ENCODE measurements at regions not wholly inside any gene's neighbourhood (a gene's known extent, or its start where the extent isn't known, plus 50 kb on each side); places are given as distances from the start of the nearest gene placed in this dataset.

DNA sequence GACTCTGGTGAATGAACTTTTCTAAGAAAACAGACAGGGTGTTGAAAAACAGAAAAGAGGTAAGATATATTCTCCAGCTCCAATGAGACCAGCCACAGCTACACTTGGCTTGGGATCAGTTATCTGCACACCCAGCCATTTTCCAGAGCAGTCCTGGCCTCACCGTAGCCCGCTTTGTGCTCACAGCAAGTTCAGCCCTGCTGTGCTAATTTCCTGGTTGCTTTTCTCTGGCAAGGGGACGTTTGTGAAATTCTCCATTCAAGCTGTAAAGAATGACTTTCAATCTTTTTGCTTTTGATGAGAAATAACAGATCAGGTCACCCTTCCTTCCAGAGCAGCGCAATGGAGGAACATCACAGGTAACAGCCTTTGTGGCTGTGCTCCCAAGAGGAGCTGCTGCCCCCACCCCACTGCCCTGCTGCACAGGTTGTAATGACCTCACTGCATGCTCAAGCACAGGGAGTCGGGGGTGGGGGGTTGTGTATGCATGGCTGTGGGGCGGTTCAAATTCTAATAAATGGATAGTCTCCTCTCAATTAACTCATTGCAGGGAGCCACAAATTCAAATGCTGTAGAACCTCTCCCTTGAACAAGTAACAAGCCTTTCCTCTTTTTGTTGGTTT, 516.6 kb upstream of the NBEA start:
- DNase-seq, result no peak

DNA sequence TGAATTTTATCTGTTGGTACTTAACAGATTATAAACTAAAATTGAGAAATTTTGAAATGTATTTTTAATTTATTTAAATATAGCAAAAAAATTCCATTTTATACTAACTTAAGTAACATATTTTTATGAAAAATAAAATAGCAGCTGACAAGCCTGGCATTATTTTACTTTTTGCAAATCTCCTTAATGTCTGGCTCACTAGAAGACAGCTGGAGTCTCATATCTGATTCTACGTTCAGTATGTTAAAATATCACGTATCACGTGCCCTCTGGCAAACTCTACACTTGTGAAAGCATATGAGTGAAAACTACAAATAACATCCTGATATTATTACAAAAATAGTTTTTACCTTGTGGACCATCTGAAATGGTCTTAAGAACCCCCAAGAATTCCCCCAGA, 513.2 kb upstream of the NBEA start:
- no peak for DNase-seq

DNA sequence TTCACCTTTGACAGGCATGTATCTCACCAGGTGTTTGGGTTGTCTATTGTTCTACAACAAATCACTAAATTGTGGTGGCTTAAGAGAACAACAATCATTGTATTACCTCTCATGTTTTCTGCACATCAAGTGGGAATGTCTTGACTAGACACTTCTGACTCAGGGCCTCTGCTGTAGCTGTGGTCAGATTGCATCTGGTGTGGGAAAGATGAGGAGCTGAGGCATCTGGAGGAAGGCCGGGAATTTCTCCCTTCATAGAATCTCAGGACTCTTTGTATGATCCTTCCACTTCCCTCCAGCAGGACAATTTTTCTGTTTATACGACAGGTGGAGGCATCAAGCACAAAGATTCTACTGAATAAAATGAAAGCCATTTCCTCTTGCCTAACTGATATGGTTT, 511.8 kb upstream of the NBEA start:
- DNase-seq, result no peak

DNA sequence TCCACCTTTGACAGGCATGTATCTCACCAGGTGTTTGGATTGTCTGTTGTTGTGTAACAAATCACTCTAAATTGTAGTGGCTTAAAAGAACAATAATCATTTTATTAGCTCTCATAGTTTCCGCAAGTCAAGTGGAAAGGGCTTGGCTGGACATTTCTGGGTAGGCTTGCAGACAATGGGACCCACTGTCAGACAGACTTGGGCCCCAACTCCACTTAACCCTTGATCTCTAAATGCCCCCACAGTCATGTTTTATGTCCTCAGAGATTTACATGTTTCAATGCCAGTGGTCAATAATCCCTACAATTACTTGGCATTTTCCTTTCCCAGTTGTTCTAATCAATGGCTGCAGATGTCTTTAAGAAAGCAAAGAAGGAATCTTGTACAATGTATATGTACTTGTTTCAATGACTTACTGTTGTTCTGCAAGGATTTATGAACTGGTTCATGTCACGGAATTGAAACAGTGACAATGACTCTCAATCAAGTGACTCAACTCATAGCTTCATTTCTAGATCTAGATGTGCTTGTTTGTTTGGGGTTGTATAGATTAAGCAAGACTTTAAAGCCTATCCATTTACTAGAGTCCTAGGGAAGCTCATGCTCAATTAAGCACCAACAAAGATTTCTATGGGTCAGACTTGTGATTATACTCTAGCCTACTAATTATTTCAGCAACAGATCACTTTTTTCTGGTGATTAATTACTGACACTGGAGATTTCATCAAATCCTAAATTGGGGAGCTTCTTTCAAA, 510.1 kb upstream of the NBEA start:
- DNase-seq, result no peak

DNA sequence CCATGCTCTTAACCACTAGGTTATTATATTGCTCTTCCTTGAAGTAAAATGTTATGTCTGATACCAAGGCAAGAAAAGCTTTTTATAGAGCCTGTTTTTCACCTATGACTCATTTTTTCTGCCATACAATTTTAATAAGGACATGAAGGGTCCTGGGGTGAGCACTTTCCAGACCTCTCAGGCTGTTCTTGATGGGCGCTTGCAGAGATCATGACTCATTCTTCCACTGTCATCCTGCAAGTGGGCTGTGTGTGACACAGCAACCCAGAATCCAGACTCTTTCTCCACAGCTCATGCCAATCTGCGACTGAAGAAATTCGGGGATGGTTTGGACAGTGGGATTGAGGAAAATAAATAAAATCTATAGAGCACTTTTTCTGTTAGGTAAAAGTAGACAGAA, 506.7 kb upstream of the NBEA start:
- DNase-seq, result no peak

DNA sequence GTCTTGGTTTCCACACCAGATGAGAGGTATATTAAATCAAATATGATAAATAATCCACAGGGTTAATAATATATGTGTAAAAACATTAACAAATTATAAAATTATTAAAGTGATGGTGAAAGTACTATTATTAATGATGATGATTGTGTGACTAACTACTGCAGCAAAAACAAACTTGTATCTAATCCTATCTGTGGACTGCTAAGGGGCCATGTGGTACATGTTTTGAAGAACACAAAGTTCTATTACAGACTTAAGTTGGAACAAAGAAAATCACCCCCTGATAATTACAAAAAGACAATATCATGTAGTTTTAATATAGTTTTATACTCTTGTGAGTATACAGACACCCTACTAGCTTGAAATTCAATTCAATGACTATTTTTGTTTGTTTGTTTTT, 504.2 kb upstream of the NBEA start:
- no peak for DNase-seq

DNA sequence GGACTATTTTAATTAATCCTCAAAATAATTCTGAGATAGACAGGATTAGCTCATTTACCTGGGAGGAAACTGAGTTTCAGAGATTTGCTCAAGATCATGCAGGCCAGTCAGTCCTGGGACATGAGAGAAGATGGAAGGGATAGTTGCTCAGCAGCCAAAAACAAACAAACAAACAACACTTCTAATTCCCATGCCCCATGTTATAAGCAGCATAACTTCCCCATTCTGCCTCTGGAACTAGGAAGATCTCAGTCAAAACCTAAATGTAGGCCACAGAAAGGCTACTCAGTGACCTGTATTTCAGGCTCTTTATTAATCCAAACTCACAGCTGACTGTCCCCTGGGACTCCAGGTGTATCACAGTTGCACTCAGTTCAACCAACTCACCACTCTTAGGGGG, 489.2 kb upstream of the NBEA start:
- no peak for DNase-seq

DNA sequence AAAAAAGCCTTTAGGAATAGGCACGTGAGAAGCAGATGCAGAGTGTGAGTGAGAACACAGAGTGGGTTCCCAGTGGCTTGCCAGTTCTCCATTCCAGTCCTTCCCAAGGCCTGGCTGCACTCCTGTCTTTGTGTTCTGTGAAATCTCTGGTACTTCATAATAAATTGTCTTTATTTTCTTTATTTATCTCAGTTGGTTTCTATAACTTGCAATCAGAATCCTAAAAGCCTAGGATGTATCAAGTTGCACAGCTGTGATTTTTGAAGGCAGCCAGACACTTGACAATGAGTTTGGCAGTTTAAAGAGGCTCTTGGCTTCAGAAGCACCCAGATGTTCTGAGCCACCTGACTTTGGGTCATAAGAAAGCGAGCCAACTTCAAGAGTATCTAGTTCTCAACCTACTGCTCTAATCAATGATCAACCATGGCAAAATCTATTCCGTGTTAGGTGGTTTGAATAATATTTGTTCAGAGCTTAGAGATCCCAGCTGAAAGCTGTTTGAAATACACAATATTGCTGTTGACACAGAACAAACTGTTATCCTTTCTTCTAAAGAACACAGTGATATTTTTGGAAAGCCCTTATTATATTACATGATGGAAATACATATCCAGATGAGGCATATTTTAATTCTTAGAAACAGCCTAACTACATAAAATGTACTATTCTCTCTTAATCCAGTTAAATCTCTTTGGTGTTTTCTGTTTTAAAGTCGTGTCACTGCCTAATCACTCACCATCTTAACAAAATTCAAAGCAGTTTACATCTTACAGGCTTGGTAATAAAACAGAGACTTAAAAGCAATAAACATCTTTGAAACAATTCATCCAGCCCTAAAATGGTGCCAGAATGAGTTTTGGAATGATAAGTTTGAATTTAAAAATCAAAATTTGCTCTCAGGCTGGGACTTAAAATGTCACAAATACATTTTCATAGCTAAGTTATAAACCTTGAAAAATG, 483.0 kb upstream of the NBEA start:
- peak; percentile 92 for DNase-seq

DNA sequence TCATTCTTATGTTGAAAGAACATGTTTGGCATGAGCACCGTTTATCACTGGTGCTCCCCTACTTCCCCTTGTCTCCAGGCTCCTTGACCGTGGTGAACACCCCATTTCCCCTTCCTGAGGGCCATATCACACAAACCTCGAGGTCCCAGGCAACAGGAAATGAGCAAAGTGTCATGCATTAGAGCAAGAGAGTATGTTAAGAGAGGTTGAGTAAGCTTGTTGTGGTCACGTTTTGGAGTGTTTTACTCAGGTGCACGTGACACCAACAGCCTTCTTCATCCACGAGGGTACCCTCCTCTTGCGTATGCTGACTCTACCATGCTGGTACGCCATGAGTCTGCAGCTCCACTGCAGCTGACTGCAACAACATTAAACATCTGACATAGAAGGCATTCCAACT, 482.2 kb upstream of the NBEA start:
- DNase-seq, result no peak

DNA sequence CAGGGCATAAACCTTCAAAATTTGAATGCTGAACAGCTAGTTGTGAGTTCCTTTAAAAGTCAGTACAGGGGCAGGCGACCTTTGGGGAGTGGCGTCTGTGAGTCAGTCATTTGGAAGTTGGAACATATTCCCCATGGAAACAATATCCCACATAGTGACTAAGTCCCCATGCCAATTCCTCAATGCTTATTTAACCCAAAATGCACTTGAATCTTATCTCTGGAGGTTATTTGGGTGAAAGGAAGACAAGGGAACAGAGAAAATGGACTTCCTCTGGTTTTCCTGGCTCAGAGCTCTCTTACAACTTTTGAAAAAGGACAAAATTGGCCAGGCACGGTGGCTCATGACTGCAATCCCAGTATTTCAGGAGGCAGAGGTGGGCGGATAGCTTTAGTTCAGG, 479.2 kb upstream of the NBEA start:
- no peak for DNase-seq

DNA sequence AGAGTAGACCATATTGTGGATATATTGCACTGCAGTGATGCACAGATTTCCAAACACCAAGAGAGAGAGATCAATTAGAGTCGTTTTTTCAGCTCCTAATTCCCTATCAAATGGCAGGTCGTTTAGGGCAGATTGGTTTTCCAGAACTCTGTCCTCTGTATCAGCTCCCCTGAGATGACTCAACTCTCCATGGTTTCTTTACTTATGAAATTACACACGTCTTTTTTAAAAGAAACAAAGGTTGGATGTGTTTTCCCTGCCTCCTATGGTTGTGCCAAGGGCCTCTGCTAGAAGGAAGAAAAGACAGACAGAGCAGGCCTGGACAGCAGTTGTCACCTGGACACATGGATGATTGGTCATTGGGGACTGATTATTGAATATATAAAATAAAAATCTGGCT, 478.1 kb upstream of the NBEA start:
- no peak for DNase-seq

DNA sequence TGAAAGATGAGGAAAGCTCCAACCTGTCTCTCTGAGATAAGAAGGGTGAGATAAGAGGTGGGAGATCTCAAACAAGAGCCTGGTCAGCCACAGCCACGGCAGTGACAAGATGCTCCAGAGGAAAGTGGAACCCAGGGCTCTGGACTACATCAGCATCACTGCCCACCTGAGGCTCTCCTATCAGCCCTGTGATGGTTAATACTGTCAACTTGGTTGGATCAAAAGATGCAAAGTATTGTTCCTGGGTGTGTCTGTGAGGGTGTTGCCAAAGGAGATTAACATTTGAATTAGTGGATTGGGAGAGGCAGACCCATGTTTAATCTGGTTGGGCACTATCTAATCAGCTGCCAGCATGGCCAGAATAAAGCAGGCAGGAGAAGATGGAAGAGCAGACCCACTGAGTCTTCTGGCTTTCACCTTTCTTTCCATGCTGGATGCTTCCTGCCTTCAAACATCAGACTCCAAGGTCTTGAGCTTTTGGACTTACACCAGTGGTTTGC, 476.6 kb upstream of the NBEA start:
- no peak for DNase-seq

DNA sequence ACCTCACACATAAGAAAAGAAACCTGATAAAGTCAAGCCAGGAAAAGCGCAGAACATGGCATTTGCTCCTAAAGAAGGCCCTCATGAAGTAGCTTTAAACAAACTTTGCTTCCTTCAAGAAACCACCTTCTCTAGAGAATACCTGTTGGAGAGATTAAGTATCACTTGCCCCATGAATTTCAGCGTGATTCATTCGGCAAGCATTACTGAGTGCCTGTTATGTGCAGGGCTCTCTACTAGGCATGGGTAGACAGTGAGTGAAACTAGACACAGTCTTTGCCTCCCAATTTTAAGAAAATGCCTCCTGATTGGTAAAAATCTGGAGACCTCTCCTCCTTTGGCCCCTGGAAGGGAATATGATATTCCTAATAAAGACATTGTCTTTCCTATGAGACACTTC, 475.8 kb upstream of the NBEA start:
- DNase-seq, result no peak

DNA sequence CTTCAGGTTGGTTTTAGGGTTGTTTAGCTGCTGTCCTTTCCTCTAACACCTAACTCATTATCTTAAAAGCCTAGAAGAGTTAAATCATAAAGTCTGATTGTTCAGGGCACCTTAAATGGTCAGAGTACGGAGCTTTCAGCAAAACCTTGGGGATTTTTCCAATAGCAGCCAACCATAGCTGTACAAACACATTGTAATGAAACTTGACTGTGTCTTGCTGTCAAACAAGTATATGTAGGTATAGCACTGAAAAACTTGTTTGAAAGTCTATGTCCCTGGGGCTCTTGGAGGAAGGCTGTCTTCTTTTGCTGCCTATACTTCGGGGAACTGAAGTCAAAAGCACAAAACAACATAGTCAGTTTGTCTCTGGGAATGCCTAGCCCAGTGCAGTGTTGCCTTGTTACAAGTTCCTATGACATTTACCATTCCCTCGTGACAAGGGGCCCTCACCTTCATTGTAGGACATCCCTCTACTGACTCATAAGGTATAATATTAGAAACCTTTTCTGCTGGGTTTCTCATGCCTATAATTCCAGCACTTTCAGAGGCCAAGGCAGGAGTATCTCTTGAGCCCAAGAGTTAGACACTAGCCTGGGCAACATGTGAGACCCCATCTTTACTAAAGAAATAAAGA, 474.5 kb upstream of the NBEA start:
- no peak for DNase-seq

DNA sequence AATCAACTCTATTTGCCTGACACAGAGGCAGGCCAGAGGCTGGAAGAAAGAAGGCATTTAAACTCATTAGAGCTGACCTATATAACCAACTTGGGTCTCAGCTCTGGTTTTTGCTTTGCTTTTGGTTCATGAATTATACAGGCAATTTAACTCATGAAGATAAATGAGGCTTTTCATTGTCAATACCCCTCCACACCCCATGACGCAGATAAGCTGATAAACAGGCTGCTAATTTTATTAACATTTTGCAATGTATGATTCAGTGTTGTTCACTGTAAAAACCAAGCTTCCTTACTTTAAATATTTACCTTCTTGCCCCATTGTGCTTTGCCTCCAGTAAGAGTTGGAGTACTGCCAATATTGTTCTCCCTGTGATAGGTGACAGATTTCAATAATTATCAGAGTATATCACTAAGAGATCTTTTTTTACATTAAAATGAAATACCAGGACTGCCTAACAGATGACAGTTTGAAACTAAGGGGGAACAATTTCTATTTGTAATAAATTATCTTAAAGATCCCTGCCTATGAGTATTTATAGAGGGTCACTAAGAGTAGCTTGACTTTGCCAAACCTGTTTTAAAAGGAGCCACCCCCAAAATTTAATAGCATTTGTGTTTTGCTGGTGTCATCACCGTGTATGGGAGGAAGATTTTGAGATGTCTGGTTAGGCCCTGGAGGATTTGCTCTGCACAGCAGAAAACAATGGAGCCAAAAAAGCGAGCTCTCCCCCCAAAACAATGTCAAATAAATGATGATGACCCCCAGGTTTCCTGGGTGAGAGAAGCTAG, 472.7 kb upstream of the NBEA start:
- peak; percentile 51 for DNase-seq

DNA sequence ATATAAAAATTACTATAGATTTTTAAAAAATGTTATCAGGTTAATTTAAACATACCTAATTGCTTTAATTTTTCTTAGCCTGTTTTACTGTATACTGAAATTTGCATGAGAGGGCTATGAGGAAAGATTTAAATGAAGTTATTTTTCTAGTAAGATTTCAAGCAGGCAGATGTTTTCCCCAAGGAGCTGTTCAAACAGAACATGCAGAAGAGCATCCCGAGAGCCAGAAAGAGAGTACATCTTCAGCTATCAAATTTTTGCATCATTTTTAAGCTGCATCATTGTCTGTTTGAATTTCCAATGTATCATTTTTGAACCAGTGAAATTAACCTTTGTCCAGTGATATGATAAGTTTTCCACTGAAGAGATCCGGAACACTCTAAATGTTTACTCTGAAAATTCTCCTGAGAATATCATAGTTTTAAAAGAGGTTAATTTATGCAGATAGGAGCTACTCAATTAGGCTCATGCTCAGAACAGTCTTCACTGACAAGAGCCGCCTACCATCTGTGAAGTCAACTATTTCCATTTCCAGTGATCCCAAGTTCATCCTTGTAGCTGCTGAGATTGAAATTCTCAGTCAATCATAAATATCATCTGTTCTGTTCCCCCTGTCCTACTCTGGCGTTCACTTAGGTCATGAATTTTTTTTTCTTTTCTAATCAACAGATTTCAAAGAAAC, 467.7 kb upstream of the NBEA start:
- DNase-seq, result no peak

DNA sequence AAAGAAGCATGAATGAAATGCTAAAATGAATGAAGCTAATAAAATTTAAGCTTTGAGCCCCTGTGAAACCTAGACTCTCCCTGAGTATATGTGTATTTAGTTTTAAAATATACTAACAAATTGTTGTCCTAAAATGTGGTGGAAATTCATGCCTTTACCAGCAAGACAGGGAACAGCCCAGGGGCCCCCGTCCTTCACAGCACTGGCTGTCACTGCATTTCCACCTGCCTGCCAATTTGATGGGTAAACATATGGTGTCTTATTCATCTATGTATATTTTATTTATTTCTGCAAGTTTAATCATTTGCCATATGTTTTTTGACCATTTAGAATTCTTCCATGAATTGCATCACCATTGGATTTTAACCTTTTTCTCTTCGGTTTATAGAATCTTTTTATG, 463.7 kb upstream of the NBEA start:
- no peak for DNase-seq

DNA sequence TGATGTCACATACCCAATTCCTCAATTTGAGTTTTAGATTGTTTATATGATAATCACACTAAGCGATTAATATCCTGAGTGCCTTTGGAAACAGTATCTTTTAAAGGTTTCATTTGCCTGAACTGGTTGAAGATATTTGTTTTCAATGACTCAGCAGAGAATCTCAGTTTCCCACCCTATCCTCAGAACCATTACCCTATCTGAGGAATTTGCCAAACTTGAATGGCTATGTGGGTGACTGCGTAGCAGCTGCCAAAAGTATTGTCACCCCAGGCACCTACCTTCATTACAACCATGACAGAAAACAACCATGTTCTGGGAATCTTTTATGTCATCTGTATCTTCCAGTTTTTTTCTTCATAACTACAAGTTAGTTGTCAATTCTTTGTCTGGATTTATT, 440.1 kb upstream of the NBEA start:
- no peak for DNase-seq

DNA sequence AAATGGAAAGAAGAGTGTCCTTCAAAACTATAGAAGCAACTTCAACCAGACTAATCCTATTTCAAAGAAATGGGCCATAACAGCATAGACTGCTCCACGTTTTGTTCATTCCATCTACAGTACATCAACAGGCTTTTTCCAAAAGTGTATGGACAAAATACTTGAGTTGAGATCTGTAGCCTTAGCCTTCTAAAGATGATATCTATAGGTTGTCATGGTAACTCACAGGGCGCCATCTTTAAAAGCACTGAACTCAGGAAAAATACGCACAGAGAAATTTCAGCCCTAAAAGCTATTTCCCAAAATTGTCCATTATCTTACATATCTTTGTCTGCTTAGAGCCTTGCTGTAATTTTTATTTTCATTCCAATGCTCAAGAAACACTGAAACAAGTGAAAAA, 439.4 kb upstream of the NBEA start:
- no peak for DNase-seq

DNA sequence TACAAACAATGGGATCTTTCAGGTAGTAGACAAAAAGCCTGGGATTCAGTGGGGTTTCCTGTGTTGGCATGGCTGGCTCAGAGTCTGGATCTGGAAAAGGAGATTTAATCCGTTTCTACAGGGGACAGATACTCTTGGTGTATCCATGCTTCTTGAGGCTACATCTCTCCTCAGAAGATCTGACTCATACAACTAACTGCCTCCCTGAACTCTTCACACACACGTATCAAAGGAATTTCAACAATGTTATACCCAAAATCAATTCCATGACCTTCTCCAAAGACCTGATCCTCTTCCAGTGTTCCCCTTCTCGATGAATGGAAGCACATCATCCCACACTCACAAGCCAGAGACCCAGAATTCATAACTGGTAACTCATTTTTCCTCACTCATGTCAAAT, 435.3 kb upstream of the NBEA start:
- no peak for DNase-seq

DNA sequence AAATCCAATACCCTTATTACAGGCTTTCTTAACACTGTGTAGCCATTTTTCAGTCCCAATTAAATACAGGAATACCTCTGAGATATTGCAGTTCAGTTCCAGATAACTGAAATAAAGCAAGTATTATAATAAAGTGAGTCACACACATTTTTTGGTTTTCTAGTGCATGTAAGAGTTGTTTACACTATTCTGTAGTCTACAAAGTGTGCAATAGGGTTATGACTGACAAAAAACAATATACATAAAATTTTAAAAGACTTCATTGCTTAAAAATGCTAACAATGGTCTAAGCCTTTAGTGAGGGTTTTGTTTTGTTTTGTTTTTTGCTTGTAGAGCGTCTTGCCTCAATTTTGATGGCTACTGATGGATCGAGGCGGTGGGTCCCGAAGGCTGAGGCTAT, 434.4 kb upstream of the NBEA start:
- DNase-seq, result no peak

DNA sequence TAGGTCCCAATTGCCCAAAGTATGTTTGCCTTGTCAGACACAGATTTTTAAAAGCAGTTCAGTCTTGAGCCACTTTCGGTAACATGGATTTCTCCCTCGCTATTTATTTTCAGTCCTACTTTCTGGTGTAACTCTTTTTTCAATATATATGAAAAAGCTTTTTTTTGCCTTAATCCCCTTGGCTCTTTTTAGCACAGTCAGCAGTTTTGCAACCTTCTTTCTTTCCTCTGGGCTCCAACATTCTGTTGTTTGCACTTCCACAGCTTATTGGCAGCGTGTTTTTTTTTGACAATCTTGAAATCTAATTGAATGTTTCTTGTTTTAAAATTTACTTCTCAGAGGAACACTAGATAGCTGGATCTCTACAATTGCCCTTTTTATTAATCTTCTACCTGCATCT, 429.3 kb upstream of the NBEA start:
- DNase-seq, result no peak

Measured in NCI-H1092 treated with DMSO at 0.1 percent for 48 hours (cell line).